Heart left ventricle (tissue), 13 donors: ENCODE measurements at regions not wholly inside any gene's neighbourhood (a gene's known extent, or its start where the extent isn't known, plus 50 kb on each side); places are given as distances from the start of the nearest gene placed in this dataset.

Experiments
- CTCF ChIP-seq, 12 donors: fragments of 200-600 bp; sonication (generic) in 4 of 12; IDR thresholded peaks; one replicate each; pipeline versions ENCODE4 v1.5.0 to v1.8.0; 2018 to 2022; ENCODE audit warnings: antibody characterized with exemption in 12 of 12, mild to moderate bottlenecking in 5 of 12
- POLR2A ChIP-seq, 2 donors: fragments of 450-650 bp; IDR thresholded peaks; one replicate each; pipeline ENCODE4 v1.6.1; 2017; ENCODE audit warnings: antibody characterized with exemption in 2 of 2, mild to moderate bottlenecking in 2 of 2, moderate library complexity in 2 of 2
- donor health status: ischemic (EF 13 %, LVEDD 7.1; RV severe dilation, severe dysfunction).
- donor health status: DM: no; HTN: yes; CAD: no.
- donor health status: DM: no; HTN: no; CAD: no.
- donor health status: ischemic (EF 25% LVEDD 6.9; RV normal size, moderate dysfunction).
- donor health status: ischemic (EF 25% LVEDD 5.7; RV mildly dilated, moderate dysfunction).
- donor health status: ischemic (EF 35%, LVEDD 5.7; RV mildly dilated, moderate dysfunction).
- donor health status: nonischemic (EF 11% LVEDD 7.7; RV severe dilation, severe dysfunction).
- donor health status: DM: yes; HTN: yes; CAD: no.
- donor health status: PGD.
- donor health status: ischemic (EF 29% LVEDD 5.4; RV normal size, mild dysfunction).
- donor health status: nonischemic (EF 23%, LVEDD 6.1; RV moderate dilation, normal function).

GRCh38 chr3:23002151-23002550 lies 201.0 kb upstream of the UBE2E2 start:
- TF ChIP-seq CTCF (IDR thresholded peaks at IDR 0.05) (no peak), POLR2A (IDR thresholded peaks at IDR 0.05) (no peak)
